Breast epithelium (tissue), 4 donors: ENCODE measurements at regions not wholly inside any gene's neighbourhood (a gene's known extent, or its start where the extent isn't known, plus 50 kb on each side); places are given as distances from the start of the nearest gene placed in this dataset.

Experiments
- DNase-seq, 2 donors: peaks; one replicate each; pipeline ENCODE4 v3.0.0-alpha.2; 2019; ENCODE audit warnings: low spot score in 2 of 2
- H3K27ac ChIP-seq, 2 donors: fragments of 200-600 bp; sonication (generic) in 1 of 2; one replicate each; pipeline ENCODE4 v1.5.1; 2016 to 2019; ENCODE audit warnings: mild to moderate bottlenecking in 1 of 2
- H3K27me3 ChIP-seq, 2 donors: fragments of 200-600 bp; sonication (generic) in 1 of 2; one replicate each; pipeline versions ENCODE4 v1.5.1 to v1.6.0; 2017 to 2019; ENCODE audit warnings: control low read depth in 1 of 2, mild to moderate bottlenecking in 1 of 2
- H3K36me3 ChIP-seq: fragments of 200-600 bp; one replicate; pipeline ENCODE4 v1.5.1; 2019
- H3K4me1 ChIP-seq, 2 donors: fragments of 200-600 bp; sonication (generic); one replicate each; pipeline ENCODE4 v1.5.1; 2016 to 2019; ENCODE audit warnings: control low read depth in 1 of 2
- H3K4me3 ChIP-seq, 3 donors: fragments of 200-600 bp; sonication (generic); 1 replicate in 2 of 3; 2 replicates in 1 of 3; pipeline ENCODE4 v1.5.1; 2016 to 2019; ENCODE audit warnings: mild to moderate bottlenecking in 3 of 3, moderate library complexity in 2 of 3
- H3K9me3 ChIP-seq, 2 donors: fragments of 200-600 bp; sonication (generic) in 1 of 2; one replicate each; pipeline ENCODE4 v1.5.1; 2016 to 2019; ENCODE audit warnings: control low read depth in 1 of 2
- CTCF ChIP-seq, 3 donors: fragments of 450-650 bp; IDR thresholded peaks; one replicate each; pipeline ENCODE4 v1.5.1; 2016 to 2017; ENCODE audit warnings: antibody characterized with exemption in 3 of 3, mild to moderate bottlenecking in 3 of 3, moderate library complexity in 3 of 3
- POLR2A ChIP-seq: fragments of 450-650 bp; IDR thresholded peaks from one replicate; pipeline ENCODE4 v1.6.1; 2016; ENCODE audit warnings: antibody characterized with exemption, mild to moderate bottlenecking, moderate library complexity
- POLR2AphosphoS5 ChIP-seq, 3 donors: sonication (generic); formaldehyde crosslinking; IDR thresholded peaks; one replicate each; pipeline ENCODE4 v1.6.1; 2017; ENCODE audit warnings: antibody characterized with exemption in 3 of 3
- intact Hi-C: fragments of 100-400 bp; cut with DNase I; formaldehyde crosslinking; loops from one replicate; pipeline ENCODE4 v1.15.1; 2023; ENCODE audit warnings: low total_unique reads

DNA sequence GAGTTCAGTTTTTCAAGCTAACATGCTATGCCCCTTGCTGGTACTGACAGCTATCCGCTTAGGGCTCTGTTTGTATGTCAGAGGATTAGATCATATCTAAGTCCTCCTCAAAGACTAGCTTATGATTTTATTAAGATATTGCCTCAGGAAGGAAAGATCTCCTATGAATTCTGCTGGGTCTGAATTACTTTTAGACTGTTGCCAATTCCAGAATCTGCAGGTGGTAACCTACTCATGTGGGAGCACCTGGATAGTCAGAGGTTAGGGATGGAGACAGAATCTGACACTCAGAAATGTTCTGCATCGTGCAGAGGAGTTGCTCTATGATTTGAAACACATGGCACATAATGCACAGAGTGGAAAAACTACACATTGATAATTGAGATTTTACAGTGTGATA, 843.4 kb downstream of the SLC6A15 start:
- Histone ChIP-seq H3K36me3 (no peaks in the 10 kb centered on the region), H3K4me3 (no peak overlapping the region)
- TF ChIP-seq CTCF (IDR thresholded peaks at IDR 0.05) (no peak), POLR2A (no peak)

DNA sequence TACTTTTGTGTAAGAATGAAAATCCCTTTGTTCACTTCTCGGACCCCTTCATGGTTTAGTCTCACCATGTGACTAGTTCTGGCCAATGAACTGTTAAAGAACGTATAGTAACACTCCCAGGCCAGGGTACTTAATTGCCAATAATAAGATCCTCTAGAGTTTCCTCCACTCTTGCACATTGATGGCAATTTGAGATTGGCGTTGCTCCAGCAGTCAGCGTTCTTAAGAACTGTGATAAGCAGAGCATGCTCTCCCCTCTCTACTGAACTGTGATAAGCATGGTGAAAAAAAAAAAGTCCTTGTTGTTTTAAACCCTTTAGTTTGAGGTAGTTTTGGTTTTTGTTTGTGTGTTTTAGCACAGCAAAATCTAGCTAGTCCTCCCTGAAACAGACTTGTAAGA, 854.5 kb downstream of the SLC6A15 start:
- no peaks in the 10 kb centered on the region for H3K27me3 ChIP-seq
- H3K36me3 ChIP-seq, result no peaks in the 10 kb centered on the region
- no peaks in the 10 kb centered on the region for H3K4me1 ChIP-seq
- intact Hi-C loops, result no loop called here
- no peak for DNase-seq
- TF ChIP-seq POLR2A (no peak), CTCF (IDR thresholded peaks at IDR 0.05) (no peak), POLR2AphosphoS5 (IDR thresholded peaks at IDR 0.05) (no peak)
- H3K27ac ChIP-seq, result no peak overlapping the region
- no peak overlapping the region for H3K4me3 ChIP-seq
- H3K9me3 ChIP-seq, result no peaks in the 10 kb centered on the region

More for the DNA sequence above, 843.4 kb downstream of the SLC6A15 start:
- Histone ChIP-seq H3K27ac (no peak overlapping the region), H3K9me3 (no peaks in the 10 kb centered on the region), H3K27me3 (no peaks in the 10 kb centered on the region), H3K4me1 (no peaks in the 10 kb centered on the region)
- no peak for DNase-seq
- intact Hi-C loops, result no loop called here

GRCh38 chr12:84054811-84055210, 857.8 kb downstream of the SLC6A15 start:
- H3K4me1 ChIP-seq, result no peaks in the 10 kb centered on the region
- H3K9me3 ChIP-seq, result no peaks in the 10 kb centered on the region
- DNase-seq, result no peak
- no peak for TF ChIP-seq POLR2A
- TF ChIP-seq POLR2AphosphoS5 (IDR thresholded peaks at IDR 0.05), result no peak
- no peak for TF ChIP-seq CTCF (IDR thresholded peaks at IDR 0.05)
- no peak overlapping the region for H3K27ac ChIP-seq
- intact Hi-C loops, result no loop called here
- H3K4me3 ChIP-seq, result no peak overlapping the region
- no peaks in the 10 kb centered on the region for H3K27me3 ChIP-seq
- no peaks in the 10 kb centered on the region for H3K36me3 ChIP-seq

DNA sequence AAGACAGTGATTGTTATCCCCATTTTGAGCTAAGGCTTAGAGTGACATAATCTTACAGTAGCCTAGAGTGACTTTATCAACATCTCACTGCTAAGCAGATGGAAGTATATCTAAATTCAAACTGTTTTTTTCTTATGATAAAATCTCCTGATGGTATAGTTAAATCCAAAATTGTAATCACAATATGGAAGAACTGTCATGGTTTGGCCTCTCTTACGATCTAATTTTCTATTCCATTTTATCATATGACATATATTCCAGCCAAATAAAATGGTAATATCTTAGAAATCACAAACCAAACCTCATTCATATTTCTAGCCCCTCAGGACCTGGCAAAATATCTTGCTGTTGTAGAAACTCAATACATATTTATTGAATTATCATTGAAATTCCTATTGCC, 864.7 kb downstream of the SLC6A15 start:
- intact Hi-C loops, result no loop called here

DNA sequence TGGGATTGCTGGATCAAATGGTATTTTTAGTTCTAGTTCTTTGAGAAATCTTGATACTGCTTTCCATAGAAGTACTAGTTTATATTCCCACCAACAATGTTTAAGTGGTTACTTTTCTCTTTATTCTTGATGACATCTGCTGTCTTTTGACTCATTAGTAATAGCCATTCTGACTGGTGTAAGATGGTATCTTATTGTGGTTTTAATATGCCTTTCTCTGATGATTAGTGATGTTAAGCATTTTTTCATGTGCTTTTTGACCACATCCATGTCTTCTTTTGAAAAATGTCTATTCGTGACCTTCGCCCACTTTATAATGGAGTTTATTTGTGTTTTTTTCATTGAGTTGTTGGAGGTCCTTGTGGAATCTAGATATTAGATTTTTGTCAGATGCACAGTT, 865.7 kb downstream of the SLC6A15 start:
- no peaks in the 10 kb centered on the region for H3K27me3 ChIP-seq
- no peak overlapping the region for H3K27ac ChIP-seq
- TF ChIP-seq POLR2AphosphoS5 (IDR thresholded peaks at IDR 0.05), result no peak
- no peak for TF ChIP-seq CTCF (IDR thresholded peaks at IDR 0.05)
- no peak for TF ChIP-seq POLR2A
- H3K4me1 ChIP-seq, result no peaks in the 10 kb centered on the region
- no peak overlapping the region for H3K4me3 ChIP-seq
- DNase-seq, result no peak
- H3K9me3 ChIP-seq, result peaks cover 0 to 2% of the 10 kb centered on the region in 2 donors
- H3K36me3 ChIP-seq, result no peaks in the 10 kb centered on the region
- intact Hi-C loops, result no loop called here

More for the DNA sequence above, 864.7 kb downstream of the SLC6A15 start:
- H3K36me3 ChIP-seq, result no peaks in the 10 kb centered on the region
- no peak overlapping the region for H3K4me3 ChIP-seq
- no peaks in the 10 kb centered on the region for H3K27me3 ChIP-seq
- H3K27ac ChIP-seq, result no peak overlapping the region
- TF ChIP-seq CTCF (IDR thresholded peaks at IDR 0.05) (no peak), POLR2A (no peak)
- H3K9me3 ChIP-seq, result no peaks in the 10 kb centered on the region
- no peaks in the 10 kb centered on the region for H3K4me1 ChIP-seq
- DNase-seq, result no peak
